Ureter (tissue), 1 donor: ENCODE measurements at regions not wholly inside any gene's neighbourhood (a gene's known extent, or its start where the extent isn't known, plus 50 kb on each side); places are given as distances from the start of the nearest gene placed in this dataset.
"Not testable (repeated sequence)": the region's sequence is repeated elsewhere in the genome, so short reads cannot be mapped to it uniquely, and the experiment has no call there.

Source experiments
- DNase-seq: peaks from one replicate; pipeline ENCODE4 v3.0.0-alpha.2; 2020; ENCODE audit warnings: low spot score
- donor health status: DM: yes; HTN: yes; CAD: no.

- no peak for DNase-seq
Measured at GRCh38 chr13:70297189-70297616, 189.0 kb upstream of the KLHL1 start.

- DNase-seq: no peak
Measured at GRCh38 chr13:70284371-70284770, 176.1 kb upstream of the KLHL1 start.

- DNase-seq: no peak
Measured at GRCh38 chr13:70275841-70276240, 167.6 kb upstream of the KLHL1 start.

- DNase-seq: no peak
Measured at GRCh38 chr13:70255406-70255991, 147.2 kb upstream of the KLHL1 start.

- no peak for DNase-seq
Measured at GRCh38 chr13:70253834-70254233, 145.6 kb upstream of the KLHL1 start.

- no peak for DNase-seq
Measured at GRCh38 chr13:70253411-70253810, 145.2 kb upstream of the KLHL1 start.

DNA sequence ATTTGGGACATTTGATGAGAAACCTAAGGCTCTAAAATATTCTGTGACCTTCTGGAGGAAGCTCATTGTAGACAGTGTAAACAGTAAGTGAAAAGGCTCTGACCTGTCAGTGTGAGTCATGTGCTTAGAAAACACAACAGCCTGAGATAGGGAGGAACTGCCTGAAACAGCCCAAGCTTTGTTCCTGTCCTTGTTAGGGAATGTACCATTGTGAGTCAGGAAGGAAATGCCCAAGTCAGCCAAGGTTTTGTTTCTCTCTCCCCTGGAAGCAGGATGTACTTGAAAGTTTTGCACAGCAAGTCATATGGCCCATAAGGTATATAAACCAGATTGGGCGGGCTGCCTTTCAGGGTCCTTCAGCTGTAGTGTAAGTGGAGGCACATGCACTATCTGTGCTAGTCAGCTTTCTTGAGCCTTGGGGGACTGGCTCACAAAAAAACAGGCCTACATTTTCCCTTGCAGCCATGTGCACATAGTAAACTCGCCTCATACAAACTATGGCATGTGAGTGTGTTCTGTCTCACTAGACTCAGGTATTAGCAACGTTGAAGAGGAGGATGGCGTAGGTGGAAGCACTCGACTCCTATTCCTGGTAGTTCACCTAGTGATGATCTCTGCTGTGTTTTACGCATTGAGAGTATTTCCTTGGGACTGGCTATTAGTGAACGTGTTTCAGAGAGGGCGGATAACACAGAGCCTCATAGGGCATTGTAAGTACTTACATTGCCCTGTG is 141.2 kb upstream of the KLHL1 start:
- no peak for DNase-seq

- DNase-seq: no peak
Measured at GRCh38 chr13:70237131-70237530, 128.9 kb upstream of the KLHL1 start.

DNA sequence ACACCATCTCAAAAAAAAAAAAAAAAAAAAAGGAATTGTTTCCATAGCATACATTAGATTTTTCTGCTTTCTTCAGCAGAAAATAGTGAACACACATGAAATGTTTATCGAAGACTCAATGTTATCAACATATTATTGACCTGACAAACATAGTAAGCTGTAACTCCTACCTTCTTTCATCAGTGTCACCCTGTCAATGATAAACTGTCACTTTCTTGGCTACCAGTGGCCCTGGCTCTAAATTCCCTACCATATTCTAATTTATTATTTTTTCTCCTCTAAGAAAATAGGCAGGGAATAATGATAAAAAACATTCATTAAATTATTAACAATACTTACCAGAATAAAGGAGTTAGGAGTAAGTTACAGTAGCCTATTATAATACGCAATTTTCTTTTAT is 127.3 kb upstream of the KLHL1 start:
- DNase-seq: no peak

DNA sequence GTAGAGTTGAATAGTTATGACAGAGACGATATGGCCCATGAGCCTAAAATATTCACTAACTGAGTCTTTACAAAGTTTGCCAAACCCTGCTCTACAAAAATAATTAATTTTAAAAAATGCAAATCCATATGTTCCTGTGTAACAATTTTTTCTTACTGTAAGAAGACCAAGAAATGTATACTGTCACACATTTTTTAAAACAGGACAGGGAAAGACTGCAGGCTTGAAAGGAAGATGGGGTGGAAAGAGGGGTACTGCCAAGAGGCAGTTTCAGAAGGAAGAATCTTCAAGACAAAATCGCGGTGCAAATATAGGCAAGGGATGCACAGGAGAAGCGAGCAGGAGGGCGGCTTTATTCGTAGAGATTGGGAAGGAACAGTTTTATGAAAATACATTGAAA is 115.7 kb upstream of the KLHL1 start:
- no peak for DNase-seq

DNA sequence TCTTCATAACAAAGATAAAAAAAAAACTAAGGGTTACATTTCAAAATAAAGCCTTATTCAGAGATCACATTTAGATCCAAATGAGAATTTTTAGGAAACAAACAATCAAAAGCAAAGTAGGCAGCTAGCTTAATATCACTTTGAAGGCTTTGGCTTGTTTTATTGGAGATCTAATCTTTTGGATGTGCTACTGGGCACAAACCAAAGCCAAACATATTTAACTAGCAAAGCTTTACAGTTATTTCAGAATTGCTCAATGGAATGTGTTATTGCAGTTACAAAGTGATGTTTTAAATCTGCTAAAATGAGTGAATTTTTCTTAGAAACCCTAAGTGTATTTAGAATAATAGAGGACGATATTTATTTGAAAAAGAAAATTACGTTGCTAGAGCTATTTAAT is 114.7 kb upstream of the KLHL1 start:
- no peak for DNase-seq

GRCh38 chr13:70218618-70219017 is 110.4 kb upstream of the KLHL1 start:
- no peak for DNase-seq

DNA sequence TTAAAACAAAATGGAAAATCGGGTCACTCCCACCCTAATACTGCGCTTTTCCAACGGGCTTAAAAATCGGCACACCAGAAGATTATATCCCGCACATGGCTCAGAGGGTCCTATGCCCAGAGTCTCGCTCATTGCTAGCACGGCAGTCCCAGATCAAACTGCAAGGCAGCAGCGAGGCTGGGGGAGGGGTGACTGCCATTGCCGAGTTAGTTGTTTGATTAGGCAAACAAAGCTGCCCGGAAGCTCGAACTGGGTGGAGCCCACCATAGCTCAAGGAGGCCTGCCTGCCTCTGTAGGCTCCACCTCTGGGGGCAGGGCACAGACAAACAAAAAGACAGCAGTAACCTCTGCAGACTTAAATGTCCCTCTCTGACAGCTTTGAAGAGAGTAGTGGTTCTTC is 100.7 kb upstream of the KLHL1 start:
- DNase-seq: not testable (repeated sequence)

GRCh38 chr13:70206671-70207070 is 98.4 kb upstream of the KLHL1 start:
- DNase-seq: no peak

DNA sequence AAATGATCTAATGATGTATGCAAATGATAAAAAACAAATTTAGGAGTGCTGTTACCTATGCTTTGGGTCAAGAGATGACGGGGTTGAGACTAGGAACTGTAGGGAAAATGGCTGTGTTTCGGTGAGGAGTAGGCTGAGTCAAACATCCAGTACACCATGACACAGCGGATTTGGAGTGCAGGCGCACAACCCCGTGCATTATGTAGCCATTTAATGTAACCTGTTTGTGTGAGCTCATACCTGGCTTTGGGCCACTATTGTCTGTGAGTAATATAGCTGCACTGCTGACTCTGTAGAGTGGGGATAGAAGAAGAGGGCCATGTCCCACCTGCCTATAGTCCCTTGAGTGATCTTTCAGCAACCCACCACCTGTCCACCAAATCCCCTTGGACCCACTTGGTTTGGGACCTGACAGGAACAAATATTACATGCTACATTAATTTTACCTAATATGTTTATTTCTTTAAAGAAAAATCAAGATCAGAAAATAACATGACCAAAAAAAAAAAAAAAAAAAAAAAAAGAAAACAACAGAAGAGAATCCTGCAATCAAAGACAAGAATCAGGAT is 95.5 kb upstream of the KLHL1 start:
- no peak for DNase-seq

GRCh38 chr13:70191034-70191433 is 82.8 kb upstream of the KLHL1 start:
- DNase-seq: no peak

GRCh38 chr13:70189981-70190380 is 81.7 kb upstream of the KLHL1 start:
- no peak for DNase-seq

DNA sequence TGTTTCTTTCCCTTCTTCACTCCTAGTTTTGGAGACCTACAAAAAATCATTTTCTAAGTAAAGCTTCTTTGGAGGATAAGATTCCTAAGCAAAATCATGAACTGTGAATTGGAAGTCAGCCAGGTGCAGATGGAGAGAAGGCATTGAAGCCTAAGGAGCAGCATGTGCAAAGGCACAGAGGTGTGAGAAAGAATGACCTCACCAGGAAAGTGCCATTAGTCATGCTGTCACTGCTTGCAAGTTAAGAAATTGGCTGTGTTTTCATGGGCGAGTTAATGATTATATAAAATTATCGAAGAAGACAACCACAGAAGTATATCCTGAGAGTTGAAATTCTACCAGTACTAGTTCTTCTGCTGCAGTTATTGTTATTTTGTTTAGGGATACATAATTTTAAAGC is 80.3 kb upstream of the KLHL1 start:
- DNase-seq: no peak

GRCh38 chr13:70183041-70183440 is 74.8 kb upstream of the KLHL1 start:
- DNase-seq: no peak
